Activated CD4-positive, alpha-beta T cell treated with anti-CD3 and anti-CD28 coated beads, Interleukin-10, Interleukin-2, amounts not matched to agents 100 ng/mL and 50 ng/mL, durations not matched to agents 16 hours and 8 hours (primary cell): ENCODE measurements at regions not wholly inside any gene's neighbourhood (a gene's known extent, or its start where the extent isn't known, plus 50 kb on each side); places are given as distances from the start of the nearest gene placed in this dataset.

Experiments
- DNase-seq: peaks from one replicate; pipeline ENCODE4 v3.0.0-alpha.2; 2020

- DNase-seq, result no peak
Measured at GRCh38 chr13:111559612-111560403, 239.4 kb downstream of the TEX29 start.

- DNase-seq, result no peak
Measured at GRCh38 chr13:111561091-111561781, 240.8 kb downstream of the TEX29 start.

DNA sequence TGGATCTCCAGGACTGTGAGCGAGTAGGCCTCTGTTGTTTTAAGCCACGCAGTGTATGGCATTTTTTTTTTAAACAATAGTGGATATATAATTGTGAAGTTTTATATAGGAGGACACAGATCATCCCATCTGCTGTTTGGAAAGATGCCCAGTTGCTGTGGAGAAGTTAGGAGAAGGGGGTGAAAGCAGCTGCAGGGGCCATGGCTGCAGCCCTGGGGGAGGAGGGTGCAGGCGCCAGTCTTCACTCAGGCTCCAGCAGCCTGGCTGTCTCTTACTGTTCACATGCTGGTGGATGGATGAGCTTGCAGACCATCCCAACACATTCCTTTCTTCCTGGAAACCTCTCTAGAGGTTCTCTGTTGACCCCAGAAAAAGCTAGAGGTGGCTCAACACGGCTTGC, 242.3 kb downstream of the TEX29 start:
- DNase-seq, result no peak

GRCh38 chr13:111564606-111565005, 244.2 kb downstream of the TEX29 start:
- no peak for DNase-seq

GRCh38 chr13:111565400-111565799, 245.0 kb downstream of the TEX29 start:
- DNase-seq, result no peak

- DNase-seq, result no peak
Measured at GRCh38 chr13:111566567-111566966, 246.1 kb downstream of the TEX29 start.

- no peak for DNase-seq
Measured at GRCh38 chr13:111567637-111568036, 247.2 kb downstream of the TEX29 start.

GRCh38 chr13:111568290-111568689, 247.8 kb downstream of the TEX29 start:
- no peak for DNase-seq

- no peak for DNase-seq
Measured at GRCh38 chr13:111570911-111571310, 250.5 kb downstream of the TEX29 start.

- DNase-seq, result no peak
Measured at GRCh38 chr13:111572956-111573761, 252.7 kb downstream of the TEX29 start.

- no peak for DNase-seq
Measured at GRCh38 chr13:111573801-111574200, 253.4 kb downstream of the TEX29 start.

GRCh38 chr13:111575276-111575675, 254.8 kb downstream of the TEX29 start:
- DNase-seq, result no peak

GRCh38 chr13:111575719-111576118, 255.3 kb downstream of the TEX29 start:
- no peak for DNase-seq

GRCh38 chr13:111577208-111577828, 256.9 kb downstream of the TEX29 start:
- DNase-seq, result no peak

GRCh38 chr13:111577956-111578605, 257.6 kb downstream of the TEX29 start:
- no peak for DNase-seq

DNA sequence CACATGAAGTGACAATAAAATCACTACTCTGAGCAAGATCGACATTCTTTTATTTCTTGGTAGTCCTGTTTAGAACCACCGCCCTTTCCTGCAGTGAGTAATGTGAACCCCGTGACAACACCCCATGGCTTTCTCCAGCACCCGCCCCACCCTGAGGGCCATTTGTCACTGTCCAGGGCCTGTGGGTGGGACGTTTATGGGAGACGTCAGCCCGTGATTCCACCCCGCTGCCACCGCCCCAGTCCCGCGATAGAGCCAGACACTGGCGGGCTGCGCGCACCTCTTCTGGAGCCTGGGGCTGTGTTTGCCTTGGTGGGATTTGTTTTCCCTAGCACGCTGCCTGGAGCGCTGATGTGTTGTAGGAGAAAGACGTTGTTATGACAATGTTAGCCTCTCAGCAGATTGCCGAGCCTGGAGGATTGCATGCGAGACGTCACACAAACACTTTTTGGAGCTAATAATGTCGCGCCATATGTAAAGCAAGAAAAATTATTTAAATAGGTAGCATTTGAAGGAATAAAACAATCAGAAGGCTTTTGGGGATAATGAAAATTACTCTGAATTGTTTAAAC, 263.7 kb downstream of the TEX29 start:
- DNase-seq, result no peak

DNA sequence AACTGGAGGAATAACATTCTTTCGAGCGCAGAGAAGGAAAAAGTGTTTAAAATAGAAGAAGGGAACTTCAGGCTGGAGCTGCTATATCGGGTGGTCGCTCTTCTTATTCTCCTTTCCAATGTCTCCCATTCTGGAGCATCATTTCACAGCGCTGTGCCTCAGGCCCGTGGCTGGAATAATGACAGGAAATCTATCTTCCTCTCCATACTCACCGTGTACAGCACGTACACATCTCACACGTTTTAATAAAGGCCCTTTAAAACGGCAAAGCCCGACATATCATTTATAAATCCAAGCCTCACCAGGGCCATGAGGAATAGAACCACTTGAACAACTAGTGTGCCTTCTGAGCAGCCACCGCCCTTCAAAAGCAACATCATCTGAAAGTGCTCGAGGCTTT, 264.4 kb downstream of the TEX29 start:
- DNase-seq, result no peak

- DNase-seq, result no peak
Measured at GRCh38 chr13:111586291-111586690, 265.8 kb downstream of the TEX29 start.

DNA sequence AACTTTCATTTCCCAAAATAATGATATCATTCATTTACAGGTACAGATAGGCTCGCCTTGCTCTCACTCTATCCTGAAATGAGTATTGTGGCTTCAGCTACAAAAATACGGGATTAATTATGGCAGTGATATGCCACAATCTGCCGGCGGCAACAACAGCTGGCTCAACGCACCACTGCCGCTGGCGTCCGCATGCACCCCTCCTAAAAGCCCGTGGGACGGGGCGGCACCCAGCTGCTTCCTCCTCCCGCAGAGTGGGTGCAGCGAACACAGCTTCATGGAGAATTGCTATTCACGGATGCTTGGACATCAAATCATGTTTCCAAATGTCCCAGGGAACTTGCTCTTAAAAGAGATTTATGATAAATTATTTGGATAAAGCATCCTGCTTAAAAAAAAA, 266.8 kb downstream of the TEX29 start:
- no peak for DNase-seq

DNA sequence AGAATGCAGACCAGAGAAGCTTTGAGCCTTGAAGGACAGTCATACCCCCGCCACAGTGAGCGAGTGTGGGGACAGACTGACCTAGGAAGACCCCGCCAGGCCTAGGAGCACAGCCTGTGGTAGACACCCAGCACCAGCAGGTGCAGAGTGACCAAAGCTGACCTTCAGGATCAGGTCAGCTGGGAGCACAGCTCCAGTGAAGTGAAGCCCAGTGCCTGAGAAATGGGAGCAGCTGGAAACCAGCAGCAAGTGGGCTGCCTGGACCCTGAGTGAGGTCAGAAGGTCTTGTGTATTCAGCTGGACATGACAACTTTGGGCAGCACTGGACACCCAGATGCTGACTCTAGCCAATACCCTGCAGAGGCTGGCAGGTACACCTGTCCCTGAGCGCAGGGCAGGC, 268.9 kb downstream of the TEX29 start:
- DNase-seq, result no peak

GRCh38 chr13:111589992-111590391, 269.6 kb downstream of the TEX29 start:
- no peak for DNase-seq

GRCh38 chr13:111590796-111591195, 270.4 kb downstream of the TEX29 start:
- DNase-seq, result no peak
